DND-41 (cell line): ENCODE measurements at regions not wholly inside any gene's neighbourhood (a gene's known extent, or its start where the extent isn't known, plus 50 kb on each side); places are given as distances from the start of the nearest gene placed in this dataset.

ENCODE experiments used
- ATAC-seq: fragments of 200-7000 bp; cut with Tn5 transposase; 3 replicates; pipeline ENCODE4 v1.9.1; 2021; ENCODE audit warnings: low read depth; ENCODE audit not compliant: insufficient read depth
- DNase-seq: peaks from one replicate; pipeline ENCODE4 v3.0.0-alpha.2; 2020
- H2AFZ ChIP-seq: 2 replicates; pipeline ENCODE4 v1.6.0; 2012; ENCODE audit warnings: low read depth, low read length
- H3K27ac ChIP-seq: 2 replicates; pipeline ENCODE4 v1.5.1; 2012; ENCODE audit warnings: low read length, inconsistent platforms
- H3K27me3 ChIP-seq: fragments of 200-600 bp; sonication (generic); 2 replicates; pipeline ENCODE4 v1.6.0; 2012; ENCODE audit warnings: low read length, mild to moderate bottlenecking, inconsistent platforms; ENCODE audit not compliant: insufficient read depth, poor library complexity
- H3K36me3 ChIP-seq: 2 replicates; pipeline ENCODE4 v1.5.1; 2012; ENCODE audit warnings: low read length, inconsistent platforms; ENCODE audit not compliant: insufficient read depth
- H3K4me1 ChIP-seq: 2 replicates; pipeline ENCODE4 v1.5.1; 2012; ENCODE audit warnings: mild to moderate bottlenecking, low read length; ENCODE audit not compliant: insufficient read depth
- H3K4me2 ChIP-seq: 2 replicates; pipeline ENCODE4 v1.6.0; 2012; ENCODE audit warnings: mild to moderate bottlenecking, moderate library complexity, low read length, inconsistent platforms; ENCODE audit not compliant: insufficient read depth
- H3K4me3 ChIP-seq, 2 experiments: fragments of 200-600 bp in 1 of 2; shearing (Covaris generic) in 1 of 2; 2 replicates each; pipeline ENCODE4 v1.5.1; 2012 to 2016; ENCODE audit warnings: inconsistent platforms in 2 of 2, low read length in 2 of 2, mild to moderate bottlenecking in 2 of 2, low read depth in 1 of 2, moderate library complexity in 1 of 2
- H3K79me2 ChIP-seq: 2 replicates; pipeline ENCODE4 v1.6.0; 2012; ENCODE audit warnings: low read length, inconsistent platforms; ENCODE audit not compliant: insufficient read depth
- H3K9ac ChIP-seq: 2 replicates; pipeline ENCODE4 v1.6.0; 2012; ENCODE audit warnings: low read depth, mild to moderate bottlenecking, inconsistent platforms, low read length, moderate library complexity
- H3K9me3 ChIP-seq: 2 replicates; pipeline ENCODE4 v1.5.1; 2012; ENCODE audit warnings: low read length, moderate library complexity, mild to moderate bottlenecking, inconsistent platforms; ENCODE audit not compliant: insufficient read depth, severe bottlenecking
- H4K20me1 ChIP-seq: 2 replicates; pipeline ENCODE4 v1.6.0; 2012; ENCODE audit warnings: low read length; ENCODE audit not compliant: insufficient read depth
- CTCF ChIP-seq: IDR thresholded peaks from 2 replicates; pipeline ENCODE4 v1.5.1; 2012; ENCODE audit warnings: borderline replicate concordance, low read length, moderate library complexity, mild to moderate bottlenecking; ENCODE audit not compliant: poor library complexity, severe bottlenecking; ENCODE audit errors: extremely low read depth
- EZH2 ChIP-seq: IDR thresholded peaks from 3 replicates; pipeline ENCODE4 v1.6.1; 2012; ENCODE audit warnings: borderline replicate concordance, low read depth, mild to moderate bottlenecking, moderate library complexity, low read length, inconsistent platforms; ENCODE audit not compliant: severe bottlenecking

GRCh38 chr4:8739317-8739716 is 132.3 kb downstream of the HMX1 start:
- TF ChIP-seq EZH2 (no peak), CTCF (no peak)
- no peak overlapping the region for H3K9ac ChIP-seq
- no peak overlapping the region for H3K4me3 ChIP-seq
- ATAC-seq: no peak
- no peaks in the 10 kb centered on the region for H3K9me3 ChIP-seq
- no peaks in the 10 kb centered on the region for H3K4me1 ChIP-seq
- no peaks in the 10 kb centered on the region for H4K20me1 ChIP-seq
- H3K36me3 ChIP-seq: no peaks in the 10 kb centered on the region
- H2AFZ ChIP-seq: no peak overlapping the region
- H3K4me2 ChIP-seq: no peak overlapping the region
- no peaks in the 10 kb centered on the region for H3K79me2 ChIP-seq
- H3K27ac ChIP-seq: no peak overlapping the region
- DNase-seq: no peak
- H3K27me3 ChIP-seq: no peaks in the 10 kb centered on the region

GRCh38 chr4:8738471-8738931 is 133.1 kb downstream of the HMX1 start:
- H2AFZ ChIP-seq: no peak overlapping the region
- no peaks in the 10 kb centered on the region for H4K20me1 ChIP-seq
- no peaks in the 10 kb centered on the region for H3K27me3 ChIP-seq
- TF ChIP-seq EZH2 (no peak), CTCF (no peak)
- no peaks in the 10 kb centered on the region for H3K79me2 ChIP-seq
- H3K9me3 ChIP-seq: no peaks in the 10 kb centered on the region
- no peak overlapping the region for H3K27ac ChIP-seq
- no peak overlapping the region for H3K9ac ChIP-seq
- no peaks in the 10 kb centered on the region for H3K4me1 ChIP-seq
- no peaks in the 10 kb centered on the region for H3K36me3 ChIP-seq
- H3K4me3 ChIP-seq: no peak overlapping the region
- H3K4me2 ChIP-seq: no peak overlapping the region
- DNase-seq (no peak), ATAC-seq (no peak)

- Histone ChIP-seq H4K20me1 (no peaks in the 10 kb centered on the region), H3K4me2 (no peak overlapping the region), H3K27me3 (no peaks in the 10 kb centered on the region), H3K9ac (no peak overlapping the region), H3K9me3 (no peaks in the 10 kb centered on the region), H3K4me1 (no peaks in the 10 kb centered on the region), H3K27ac (no peak overlapping the region), H3K79me2 (no peaks in the 10 kb centered on the region), H3K36me3 (no peaks in the 10 kb centered on the region), H2AFZ (no peak overlapping the region), H3K4me3 (no peak overlapping the region)
- DNase-seq (no peak), ATAC-seq (no peak)
- TF ChIP-seq CTCF: no peak
- TF ChIP-seq EZH2: no peak
Measured at GRCh38 chr4:8737601-8738279, 133.9 kb downstream of the HMX1 start.

- Histone ChIP-seq H3K9me3 (no peaks in the 10 kb centered on the region), H2AFZ (no peak overlapping the region), H3K4me2 (no peak overlapping the region), H3K36me3 (no peaks in the 10 kb centered on the region), H4K20me1 (no peaks in the 10 kb centered on the region), H3K27me3 (no peaks in the 10 kb centered on the region), H3K79me2 (no peaks in the 10 kb centered on the region), H3K27ac (no peak overlapping the region), H3K4me3 (no peak overlapping the region), H3K9ac (no peak overlapping the region), H3K4me1 (no peaks in the 10 kb centered on the region)
- TF ChIP-seq EZH2 (no peak), CTCF (no peak)
- ATAC-seq: no peak
- DNase-seq: no peak
Measured at GRCh38 chr4:8737075-8737474, 134.6 kb downstream of the HMX1 start.
